ENCODE measurements at regions not wholly inside any gene's neighbourhood (a gene's known extent, or its start where the extent isn't known, plus 50 kb on each side); places are given as distances from the start of the nearest gene placed in this dataset.
A peak's percentile ranks its signal among the peaks of the same experiment; 100 is the strongest.

DNA sequence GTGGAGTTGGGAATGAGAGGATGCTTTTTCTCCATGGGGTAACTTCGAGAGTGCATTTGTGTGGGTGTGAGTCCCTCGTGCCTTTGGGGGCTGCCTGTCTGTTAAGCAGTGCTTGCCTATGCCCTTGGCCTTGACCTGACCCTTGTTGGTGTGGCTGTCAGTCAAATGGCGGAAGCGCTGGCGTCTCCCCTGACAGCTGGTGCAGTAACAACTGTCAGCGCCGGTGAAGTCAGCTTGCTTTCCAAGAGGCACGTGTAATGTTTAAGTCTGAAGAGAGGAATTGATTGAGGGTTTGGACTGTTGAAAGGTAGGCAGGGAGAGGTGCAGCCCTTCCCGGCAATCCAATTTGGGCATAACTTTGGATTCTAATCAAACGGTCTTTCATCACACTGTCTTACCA, 211.3 kb downstream of the AACS start:
- DNase-seq: peak; percentile 4

DNA sequence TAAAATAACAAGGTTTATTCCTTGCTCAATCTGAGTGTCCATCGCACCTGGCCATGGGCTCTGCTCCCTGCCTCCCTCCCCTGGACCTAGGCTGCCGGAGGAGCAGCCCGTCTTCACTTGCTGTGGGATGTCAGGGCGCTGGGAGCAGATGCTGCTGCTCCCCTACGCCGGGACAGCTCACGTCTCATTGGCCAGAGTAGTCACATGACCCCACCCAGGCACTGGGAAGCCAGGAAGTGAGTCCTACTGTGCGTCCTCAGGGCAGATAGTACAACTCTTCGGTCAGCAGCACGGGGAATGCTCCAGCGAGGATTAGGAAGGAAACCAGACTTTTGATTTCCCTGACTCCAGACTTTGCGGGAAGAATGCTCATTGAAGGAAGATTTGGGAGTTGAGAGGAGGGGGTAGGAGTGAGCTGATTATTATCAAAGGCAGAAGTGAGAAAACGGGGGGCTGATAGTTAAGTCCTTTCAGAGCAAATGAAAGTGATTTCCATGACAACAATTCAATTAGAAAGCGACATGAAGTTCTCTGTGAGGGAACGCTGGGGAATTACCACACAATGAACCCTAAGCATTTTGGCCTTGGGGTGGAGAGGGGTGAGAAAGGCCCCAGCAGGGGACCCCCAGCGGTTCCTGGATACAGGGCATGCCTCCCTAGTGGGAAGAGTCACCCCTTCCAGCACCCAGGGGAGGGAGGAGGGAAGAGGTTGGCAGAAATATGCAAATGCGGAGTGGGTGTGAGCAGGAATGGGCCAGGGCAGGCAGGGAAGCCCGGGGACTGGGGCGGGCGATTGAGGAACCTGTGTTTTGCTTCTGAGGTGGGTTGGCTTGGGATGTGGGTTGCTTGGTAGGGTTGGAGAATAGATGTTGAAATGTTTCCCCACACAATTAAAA, 215.5 kb downstream of the AACS start:
- DNase-seq: no peak

DNA sequence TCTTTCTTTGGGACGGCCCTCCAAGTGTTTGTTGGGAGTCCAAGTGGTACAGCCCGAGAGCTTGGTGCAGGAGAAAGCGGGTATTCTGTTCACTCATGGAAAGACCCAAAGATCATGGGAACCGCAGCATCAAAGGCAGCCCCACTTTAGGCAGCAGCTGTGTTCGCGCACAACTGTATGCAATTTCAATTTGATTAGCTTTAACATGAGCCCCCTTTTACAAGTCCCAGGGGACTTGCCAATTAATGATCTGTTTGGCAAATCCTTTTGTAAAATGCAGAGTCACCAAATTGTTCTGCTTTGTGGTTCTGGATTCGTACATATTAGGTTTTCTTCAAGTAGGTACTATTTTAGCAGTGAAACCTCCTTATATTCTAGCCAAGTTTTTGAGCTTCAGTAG, 217.7 kb downstream of the AACS start:
- no peak for DNase-seq

DNA sequence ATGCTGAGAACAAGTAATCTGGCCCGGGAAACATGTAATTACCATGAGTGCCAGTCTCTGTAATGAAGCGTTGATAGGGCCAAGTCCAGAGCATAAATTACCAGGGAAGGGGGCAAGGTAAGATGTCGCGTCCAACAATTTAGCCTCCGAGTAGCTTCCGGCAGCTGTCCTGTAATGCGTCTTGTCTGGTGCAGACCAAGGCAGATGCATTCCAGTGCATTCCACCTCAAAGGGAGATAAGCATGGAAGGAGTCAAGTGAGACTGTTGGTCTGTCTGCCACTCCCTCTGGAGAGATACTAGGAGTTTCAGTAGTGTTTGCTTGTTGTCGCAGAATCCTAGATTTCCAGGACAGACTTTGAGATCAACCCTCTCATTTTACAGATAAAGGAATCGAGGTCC, 218.3 kb downstream of the AACS start:
- DNase-seq: no peak

DNA sequence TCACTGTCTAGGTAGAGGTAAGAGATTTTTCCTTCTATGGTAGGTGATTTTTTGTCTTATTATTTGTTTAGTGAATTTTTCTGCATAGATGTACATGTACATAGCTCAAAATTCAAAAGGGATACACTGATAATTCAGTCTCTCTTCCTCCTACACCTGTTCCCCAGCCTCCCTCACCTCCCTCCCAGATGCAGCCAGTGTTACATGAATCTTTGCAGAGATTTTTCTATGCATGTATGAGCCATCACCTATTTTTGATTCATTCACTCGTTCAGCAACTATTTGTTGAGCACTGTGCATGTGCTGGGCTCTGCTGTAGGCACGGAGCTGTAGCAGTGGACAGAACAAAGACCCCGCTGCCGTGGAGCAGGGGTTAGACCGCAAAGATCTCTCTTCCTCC, 218.9 kb downstream of the AACS start:
- DNase-seq: no peak

DNA sequence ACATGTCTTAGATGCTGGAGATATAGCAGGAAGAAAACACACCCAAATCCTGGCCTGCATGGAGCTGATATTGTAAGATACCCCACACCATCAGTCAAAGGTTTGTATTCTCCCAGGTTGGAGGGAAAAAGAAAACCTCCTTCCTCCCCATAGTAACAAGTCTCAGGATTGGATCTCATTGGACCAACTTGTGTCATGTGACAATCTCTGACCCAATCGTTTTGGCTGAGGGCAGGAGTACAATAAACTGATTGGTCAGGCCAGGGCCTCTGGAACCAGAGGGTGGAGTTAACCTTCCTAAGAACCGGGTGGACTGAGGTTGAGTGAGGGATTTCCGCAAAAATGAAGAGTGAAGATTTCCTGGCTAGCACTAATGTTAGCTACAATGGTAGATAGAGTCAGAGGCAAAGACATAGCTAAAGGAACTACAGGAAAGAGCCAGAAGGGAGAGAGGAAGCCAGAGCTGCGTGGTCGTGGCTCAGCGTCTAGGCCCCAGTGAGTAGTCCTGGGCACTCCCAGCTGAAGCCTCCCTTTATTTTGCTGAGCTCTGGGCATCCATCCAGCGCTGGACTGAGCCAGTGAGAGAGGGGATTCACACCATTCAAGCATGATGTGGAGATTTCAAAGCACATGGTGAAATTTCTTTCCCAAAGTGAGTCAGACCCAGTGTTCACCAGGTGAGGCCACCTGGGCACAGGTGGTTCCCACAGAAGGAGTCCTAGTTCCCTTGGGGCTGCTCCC, 219.9 kb downstream of the AACS start:
- DNase-seq: no peak

DNA sequence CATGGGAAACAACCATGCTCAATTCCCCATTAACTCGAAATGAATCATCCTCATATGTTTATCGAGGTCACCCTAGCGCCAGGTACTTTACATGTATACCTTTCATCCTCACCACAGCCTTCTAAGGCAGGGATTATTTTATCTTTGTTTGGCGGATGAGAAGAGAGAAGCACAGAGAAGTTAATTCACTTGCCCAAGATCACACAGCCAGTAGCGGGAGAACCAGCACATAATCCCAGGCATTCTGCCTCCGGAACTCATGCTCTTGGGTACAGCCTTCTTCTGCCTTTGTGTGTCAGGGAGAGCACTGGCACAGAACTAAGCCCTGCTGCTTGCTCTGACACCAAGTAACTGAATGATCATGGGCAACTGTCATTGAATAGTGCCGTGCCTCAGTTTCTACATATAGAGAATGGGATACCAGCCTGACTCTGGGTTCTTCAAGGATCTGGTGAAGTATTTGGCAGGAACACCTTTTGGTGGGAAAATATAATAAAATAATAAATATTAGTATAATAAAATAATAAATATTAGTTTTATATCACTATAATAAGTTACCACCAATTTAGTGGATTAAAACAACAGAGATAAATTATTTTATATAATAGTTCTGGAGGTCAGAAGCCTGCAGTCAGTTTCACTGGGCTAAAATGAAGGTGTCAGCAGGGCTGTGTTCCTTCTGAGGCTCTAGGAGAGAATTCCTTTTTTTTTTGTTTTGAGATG, 220.9 kb downstream of the AACS start:
- DNase-seq: no peak

DNA sequence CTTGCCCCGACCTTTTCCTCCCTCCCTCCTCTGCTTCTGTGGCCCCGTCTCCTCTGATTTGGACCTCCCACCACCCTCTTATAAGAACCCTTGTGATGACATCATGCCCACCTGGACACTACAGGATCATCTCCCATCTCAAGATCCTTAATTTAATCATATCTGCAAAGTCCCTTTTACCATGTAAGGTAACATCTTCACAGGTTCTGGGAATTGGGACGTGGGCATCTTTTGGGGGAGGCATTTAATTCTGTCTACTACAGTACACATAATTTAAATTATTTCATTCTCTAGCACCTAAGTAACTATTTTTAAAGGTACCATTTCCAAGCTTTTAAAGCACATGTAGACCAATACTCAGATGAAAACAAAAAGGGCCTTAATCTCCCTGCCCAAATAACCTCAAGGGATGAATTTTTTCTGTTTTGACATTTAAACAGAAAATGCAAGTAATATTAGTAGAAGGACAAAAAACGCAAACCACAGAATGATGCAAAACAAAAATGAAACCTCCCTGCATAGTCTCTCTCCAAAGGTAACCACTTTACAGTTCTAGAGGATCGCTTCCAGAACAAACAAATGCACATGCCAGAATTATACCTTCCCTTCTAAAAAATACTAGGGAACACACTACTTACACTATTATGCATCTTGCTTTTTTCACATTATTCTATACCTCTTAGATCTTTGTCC, 222.1 kb downstream of the AACS start:
- DNase-seq: no peak

DNA sequence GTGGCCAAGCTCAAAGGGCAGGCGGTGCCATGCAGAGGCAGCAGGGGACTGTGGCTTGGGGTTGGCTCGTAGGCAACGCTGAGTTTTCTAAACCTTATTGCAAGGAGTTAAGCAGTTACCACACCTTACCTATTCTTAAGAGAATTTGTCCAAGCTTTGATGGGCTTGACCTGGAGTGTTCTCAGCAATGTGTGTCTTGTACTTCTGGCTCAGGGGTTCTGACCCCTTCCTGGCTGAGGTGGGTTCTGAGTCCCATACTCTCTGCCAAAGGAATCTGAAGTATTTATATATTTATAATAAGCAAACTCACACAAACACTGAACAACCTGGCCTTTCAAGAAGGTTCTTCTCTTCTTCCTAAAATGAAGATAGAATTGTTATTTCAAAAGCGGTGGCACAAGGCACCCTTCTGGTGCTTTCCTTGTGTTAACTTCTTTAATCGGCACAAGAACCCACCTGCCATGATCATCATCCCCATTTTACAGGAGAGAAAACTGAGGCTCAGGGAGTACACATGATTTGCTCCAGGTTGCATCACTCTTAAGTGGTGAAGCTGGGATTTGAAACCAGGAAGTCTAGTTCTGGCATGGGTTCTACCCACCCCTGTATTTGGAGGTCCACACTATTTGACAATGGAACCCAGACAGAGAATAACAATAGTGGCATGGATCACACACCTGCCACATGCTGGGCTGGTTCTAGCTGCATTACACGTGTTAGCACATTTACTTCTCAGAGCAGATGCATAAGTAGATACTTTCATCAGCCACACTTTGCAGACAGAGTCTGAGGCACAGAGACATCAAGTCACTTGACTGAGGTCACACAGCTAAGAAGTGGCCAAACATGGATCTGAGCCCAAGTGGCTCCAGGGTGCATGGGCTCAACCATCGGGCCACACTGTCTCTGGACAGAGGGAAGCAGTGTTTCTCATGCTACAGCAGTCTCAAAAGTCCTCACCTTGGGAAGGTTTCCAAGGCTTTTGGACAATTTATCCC, 224.0 kb downstream of the AACS start:
- DNase-seq: no peak

DNA sequence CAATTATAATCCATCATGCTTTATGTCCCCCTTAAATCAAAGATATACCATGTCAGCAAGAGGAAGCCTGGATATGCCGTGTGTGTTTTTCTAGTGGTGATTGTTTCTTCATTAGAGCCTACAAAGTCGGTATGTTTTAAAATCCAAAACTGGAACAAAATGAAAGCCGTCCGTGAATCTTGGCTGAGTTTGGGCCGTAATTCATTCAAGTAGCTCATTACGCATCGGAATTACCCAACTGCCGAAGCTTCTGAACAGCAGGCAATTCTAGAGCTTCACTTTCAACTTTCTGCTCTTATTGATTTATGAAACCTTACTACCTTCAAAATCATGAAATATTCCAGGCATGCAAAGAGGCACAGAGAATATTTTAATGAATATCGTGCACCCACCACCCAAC, 224.7 kb downstream of the AACS start:
- DNase-seq: no peak

DNA sequence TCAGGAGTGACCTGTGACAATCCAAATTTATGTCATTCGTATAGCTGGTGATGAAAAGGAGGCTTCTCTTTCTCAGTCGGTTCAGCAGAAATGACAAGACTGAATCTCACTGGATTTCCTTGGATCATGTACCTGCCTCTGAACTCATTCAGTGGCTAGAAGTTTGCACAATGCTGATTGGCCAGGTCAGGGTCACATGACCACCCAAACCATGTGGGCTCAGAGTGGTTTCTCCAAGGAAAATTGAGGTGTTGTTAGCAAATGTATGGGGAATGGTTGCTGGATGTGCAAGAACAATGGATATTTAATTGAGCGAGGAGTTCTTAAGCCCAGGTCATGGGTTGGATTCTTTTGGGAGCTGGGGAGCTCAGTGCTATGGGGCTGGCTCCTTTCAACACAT, 227.5 kb downstream of the AACS start:
- no peak for DNase-seq

DNA sequence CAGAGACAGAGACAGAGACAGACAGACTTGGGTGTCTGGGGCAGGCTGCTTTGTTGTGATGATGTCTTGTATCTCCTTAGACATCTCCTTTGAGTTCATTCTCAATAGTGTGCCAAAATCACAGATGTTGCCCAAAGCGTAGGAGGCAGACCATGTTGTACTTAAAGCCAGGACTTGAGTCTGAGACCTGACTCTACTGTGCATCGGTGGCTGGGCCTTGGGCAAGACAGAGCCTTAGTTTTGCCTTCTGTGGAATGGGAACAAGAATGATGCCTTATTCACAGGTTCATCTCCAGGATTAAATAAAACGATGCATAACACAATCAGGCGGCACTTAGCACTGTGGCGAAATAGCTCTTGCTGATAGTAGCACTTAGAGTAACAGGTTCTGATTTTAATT, 230.3 kb downstream of the AACS start:
- no peak for DNase-seq

DNA sequence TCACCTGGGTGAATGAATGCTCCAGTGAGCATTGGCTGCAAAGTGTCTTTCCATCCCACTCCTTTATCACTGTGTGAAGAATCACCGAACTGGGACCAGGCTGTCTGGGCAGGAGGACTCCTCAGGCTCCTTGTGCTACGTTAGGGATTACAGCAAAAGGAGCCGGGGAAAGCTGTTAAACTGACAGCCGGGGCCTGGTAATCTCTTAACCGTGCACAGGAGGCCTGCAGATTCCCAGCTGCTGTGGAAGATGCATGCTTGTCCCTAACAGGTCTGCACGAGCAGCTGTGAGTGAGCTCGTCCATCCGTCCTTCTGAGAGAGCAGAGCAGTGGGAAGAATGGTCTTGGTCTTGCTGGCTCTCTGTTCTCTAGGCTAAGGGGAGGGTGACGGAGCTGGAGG, 231.5 kb downstream of the AACS start:
- DNase-seq: no peak

DNA sequence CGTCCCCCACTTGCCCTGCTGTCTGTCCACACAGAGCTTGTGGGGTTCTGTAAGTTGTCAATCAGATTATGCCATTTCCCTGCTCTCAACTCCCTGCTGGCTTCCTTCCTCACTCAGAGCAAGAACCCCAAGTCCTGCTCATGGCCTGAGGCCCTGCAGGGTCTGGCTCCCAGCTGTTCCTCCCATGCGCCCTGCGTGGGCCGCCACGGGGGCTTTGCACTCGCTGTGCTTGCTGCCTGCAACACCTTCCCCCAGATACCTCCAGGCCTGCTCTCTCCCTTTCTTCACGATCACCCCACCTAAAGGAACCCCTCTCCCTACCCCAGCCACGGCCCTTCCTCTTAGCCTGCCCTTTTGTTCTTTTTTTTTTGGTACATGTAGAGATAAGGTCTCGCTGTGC, 234.6 kb downstream of the AACS start:
- no peak for DNase-seq

DNA sequence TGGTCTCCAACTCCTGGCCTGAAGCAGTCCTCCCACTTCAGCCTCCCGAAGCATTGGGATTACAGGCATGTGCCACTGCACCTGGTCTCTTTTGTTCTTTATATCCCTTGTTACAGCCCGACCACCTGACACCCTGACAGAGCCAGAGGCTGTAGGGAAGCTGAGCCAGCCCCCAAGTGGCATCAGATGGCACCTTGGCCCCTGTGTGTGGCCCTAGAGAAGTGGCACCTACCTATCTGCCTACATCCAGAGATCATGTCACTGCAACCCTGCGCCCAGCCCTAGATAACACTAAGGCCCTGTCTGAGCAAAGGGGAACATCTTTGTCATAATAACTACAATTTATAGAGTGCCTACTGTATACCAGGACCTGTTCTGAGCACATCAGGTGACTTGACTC, 235.0 kb downstream of the AACS start:
- no peak for DNase-seq

DNA sequence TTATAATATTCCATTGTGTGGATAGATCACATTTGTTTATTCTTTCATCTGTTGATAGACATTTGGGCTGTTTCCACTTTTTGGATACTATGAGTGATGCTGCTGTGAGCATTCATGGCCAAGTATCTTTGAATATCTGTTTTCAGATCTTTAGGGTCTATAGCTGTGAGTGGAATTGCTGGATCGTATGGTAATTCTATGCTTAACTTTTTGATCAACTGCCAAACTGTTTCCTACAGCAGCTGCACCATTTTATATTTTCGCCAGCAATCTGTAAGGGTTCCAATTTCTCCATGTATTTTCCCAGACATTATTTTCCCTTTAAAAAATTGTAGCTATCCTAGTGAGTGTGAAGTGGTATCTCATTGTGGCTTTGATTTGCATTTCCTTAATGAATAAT, 238.1 kb downstream of the AACS start:
- peak; percentile 21 for DNase-seq

DNA sequence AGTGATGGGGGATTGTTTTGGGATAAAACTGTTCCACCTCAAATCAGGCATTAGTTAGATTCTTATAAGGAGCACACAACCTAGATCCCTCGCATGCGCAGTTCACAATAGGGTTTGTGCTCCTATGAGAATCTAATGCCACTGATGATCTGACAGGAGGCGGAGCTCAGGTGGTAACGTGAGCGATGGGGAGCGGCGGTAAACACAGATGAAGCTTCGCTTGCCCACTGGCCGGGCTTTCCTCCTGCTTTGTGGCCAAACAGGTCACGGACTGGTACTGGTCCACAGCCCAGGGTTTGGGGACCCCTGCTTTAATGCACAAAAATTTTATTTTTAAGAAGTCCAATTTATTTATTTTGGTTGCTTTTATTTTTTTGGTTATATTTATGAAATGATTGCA, 238.8 kb downstream of the AACS start:
- DNase-seq: no peak

DNA sequence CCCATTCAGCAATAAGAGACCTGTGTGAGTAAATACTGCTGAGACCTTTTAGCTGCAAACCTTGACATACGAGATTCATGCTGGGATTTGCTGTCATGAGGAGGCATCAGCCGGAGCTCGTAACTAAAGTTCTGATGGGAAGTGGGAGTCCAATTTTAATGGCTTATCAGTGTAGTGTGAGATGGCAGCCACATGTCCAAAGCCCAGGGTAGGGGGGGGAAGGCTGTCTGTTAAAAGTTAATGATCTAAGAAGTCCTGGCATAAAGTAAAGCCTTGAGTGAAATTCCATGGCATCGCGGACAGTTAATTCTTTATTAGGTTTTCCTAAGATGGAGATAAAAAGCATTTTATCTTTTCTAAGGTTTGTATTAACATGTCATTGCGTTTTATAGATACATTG, 240.0 kb downstream of the AACS start:
- DNase-seq: no peak

DNA sequence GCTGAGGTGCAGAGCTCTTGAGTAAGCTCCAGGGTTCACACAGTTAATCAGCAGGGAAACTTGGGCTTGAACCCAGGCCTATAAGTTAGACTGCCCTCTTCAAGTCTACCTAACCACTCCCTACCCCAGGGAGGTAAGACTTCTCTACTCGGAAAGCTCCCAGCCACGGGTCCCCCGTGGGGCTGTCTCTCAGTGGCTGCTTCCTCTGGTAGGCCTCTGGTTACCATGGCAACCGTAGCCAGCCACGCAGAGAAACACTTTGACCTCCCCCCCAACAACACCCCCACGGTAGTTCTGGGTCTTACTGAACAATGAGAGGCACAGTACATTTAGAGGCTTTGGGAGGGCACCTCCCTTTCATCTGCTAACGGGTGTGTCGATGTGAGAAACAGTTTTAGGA, 245.2 kb downstream of the AACS start:
- no peak for DNase-seq

DNA sequence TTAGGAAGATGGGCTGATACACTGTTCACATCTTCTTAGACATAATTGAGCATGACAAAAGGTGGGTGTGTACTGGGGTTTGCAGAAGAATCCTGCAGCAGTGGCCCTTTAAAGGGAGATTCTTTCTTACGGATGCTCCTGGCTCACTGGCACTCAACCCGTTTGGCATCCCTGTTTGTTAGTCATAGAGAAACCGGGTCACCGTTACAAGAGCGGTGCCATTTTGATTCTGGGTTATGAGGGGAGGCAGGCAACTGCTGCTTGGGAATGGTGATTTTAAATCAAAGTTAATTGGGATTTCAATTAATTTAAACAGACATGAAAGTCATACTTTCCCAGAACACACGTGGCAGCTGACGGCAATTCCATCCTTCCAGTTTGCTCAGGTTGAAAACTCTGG, 245.8 kb downstream of the AACS start:
- no peak for DNase-seq

DNA sequence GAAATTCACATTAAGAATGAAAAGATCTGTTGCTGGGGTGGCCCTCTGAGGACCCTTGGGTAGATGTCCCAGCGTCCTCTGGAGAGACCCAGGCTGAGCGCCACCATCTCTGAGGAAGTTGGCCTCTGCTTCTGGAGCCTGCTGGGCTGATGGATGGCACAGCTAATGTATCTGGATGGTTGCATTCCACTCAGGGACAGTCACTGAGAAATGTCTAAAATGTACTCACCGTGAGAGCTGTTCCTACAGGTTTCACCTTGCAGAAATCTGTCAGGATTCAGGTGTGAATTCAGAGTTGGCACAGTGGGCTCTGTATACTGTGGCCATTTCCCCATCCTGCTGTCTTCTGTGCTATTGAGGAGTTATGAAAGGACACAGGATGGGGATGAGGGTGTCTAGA, 247.2 kb downstream of the AACS start:
- no peak for DNase-seq

All from NCI-H1694 (cell line).